Midbrain (tissue), 1 donor: ENCODE measurements at regions not wholly inside any gene's neighbourhood (a gene's known extent, or its start where the extent isn't known, plus 50 kb on each side); places are given as distances from the start of the nearest gene placed in this dataset.
"Not testable (repeated sequence)": the region's sequence is repeated elsewhere in the genome, so short reads cannot be mapped to it uniquely, and the experiment has no call there.

Source experiments
- DNase-seq: peaks from one replicate; lab custom pipeline; 2025; lab: John Stamatoyannopoulos, UW

GRCh38 chr10:80697926-80698325, 160.2 kb downstream of the SH2D4B start:
- DNase-seq: no peak

- DNase-seq: peak; percentile 79
Observed at GRCh38 chr10:80699602-80700039, 161.9 kb downstream of the SH2D4B start.

- no peak for DNase-seq
Observed at GRCh38 chr10:80700252-80700651, 162.6 kb downstream of the SH2D4B start.

GRCh38 chr10:80700760-80701444, 163.2 kb downstream of the SH2D4B start:
- DNase-seq: no peak

GRCh38 chr10:80701706-80702105, 164.0 kb downstream of the SH2D4B start:
- no peak for DNase-seq

- peak; percentile 33 for DNase-seq
Observed at GRCh38 chr10:80702143-80702542, 164.4 kb downstream of the SH2D4B start.

GRCh38 chr10:80705899-80706298, 168.2 kb downstream of the SH2D4B start:
- DNase-seq: no peak

- no peak for DNase-seq
Observed at GRCh38 chr10:80708185-80708584, 170.5 kb downstream of the SH2D4B start.

- DNase-seq: no peak
Observed at GRCh38 chr10:80708808-80709207, 171.1 kb downstream of the SH2D4B start.

- no peak for DNase-seq
Observed at GRCh38 chr10:80709866-80710265, 172.2 kb downstream of the SH2D4B start.

- DNase-seq: no peak
Observed at GRCh38 chr10:80713398-80713928, 175.8 kb downstream of the SH2D4B start.

- DNase-seq: no peak
Observed at GRCh38 chr10:80714566-80714965, 176.9 kb downstream of the SH2D4B start.

GRCh38 chr10:80718024-80718423, 180.3 kb downstream of the SH2D4B start:
- DNase-seq: no peak

- DNase-seq: no peak
Observed at GRCh38 chr10:80719935-80720334, 182.2 kb downstream of the SH2D4B start.

GRCh38 chr10:80720549-80720948, 182.8 kb downstream of the SH2D4B start:
- DNase-seq: no peak

GRCh38 chr10:80728354-80728753, 190.7 kb downstream of the SH2D4B start:
- not testable (repeated sequence) for DNase-seq

GRCh38 chr10:80729896-80730295, 192.2 kb downstream of the SH2D4B start:
- no peak for DNase-seq

GRCh38 chr10:80730522-80730921, 192.8 kb downstream of the SH2D4B start:
- DNase-seq: no peak

GRCh38 chr10:80734589-80734988, 196.9 kb downstream of the SH2D4B start:
- no peak for DNase-seq

GRCh38 chr10:80737209-80737608, 199.5 kb downstream of the SH2D4B start:
- DNase-seq: no peak

- DNase-seq: no peak
Observed at GRCh38 chr10:80739328-80739727, 201.6 kb downstream of the SH2D4B start.

- no peak for DNase-seq
Observed at GRCh38 chr10:80739963-80740715, 202.4 kb downstream of the SH2D4B start.

GRCh38 chr10:80741278-80741677, 203.6 kb downstream of the SH2D4B start:
- DNase-seq: no peak
